Keratinocyte (primary cell): ENCODE measurements at regions not wholly inside any gene's neighbourhood (a gene's known extent, or its start where the extent isn't known, plus 50 kb on each side); places are given as distances from the start of the nearest gene placed in this dataset.

Experiments
- DNase-seq: peaks from one replicate; pipeline ENCODE4 v3.0.0-alpha.2; 2011; ENCODE audit warnings: low read depth, missing footprints, low spot score
- FAIRE-seq: peaks from 2 replicates; lab custom pipeline; 2011; peaks lifted over from hg19 to GRCh38; lab: Jason Lieb, UNC
- H2AFZ ChIP-seq: 2 replicates; pipeline ENCODE4 v1.6.0; 2012; ENCODE audit warnings: low read length, control low read depth, inconsistent platforms; ENCODE audit not compliant: control insufficient read depth
- H3K27ac ChIP-seq: 2 replicates; pipeline ENCODE4 v1.5.1; 2011; ENCODE audit warnings: low read length; ENCODE audit not compliant: control insufficient read depth, insufficient read depth
- H3K27me3 ChIP-seq: 3 replicates; pipeline ENCODE4 v1.6.0; 2011; ENCODE audit warnings: low read length; ENCODE audit not compliant: control insufficient read depth, insufficient read depth; ENCODE audit errors: extremely low read depth
- H3K36me3 ChIP-seq, 2 experiments: 2 replicates in 1 of 2; 3 replicates in 1 of 2; pipeline ENCODE4 v1.5.1; 2011; ENCODE audit warnings: low read length in 2 of 2, mild to moderate bottlenecking in 1 of 2; ENCODE audit not compliant: control insufficient read depth in 2 of 2, insufficient read depth in 2 of 2; ENCODE audit errors: extremely low read depth in 1 of 2
- H3K4me1 ChIP-seq: 3 replicates; pipeline ENCODE4 v1.5.1; 2011; ENCODE audit warnings: low read length; ENCODE audit not compliant: control insufficient read depth, insufficient read depth; ENCODE audit errors: extremely low read depth
- H3K4me2 ChIP-seq: 3 replicates; pipeline ENCODE4 v1.6.0; 2011; ENCODE audit warnings: low read depth, low read length; ENCODE audit not compliant: control insufficient read depth, insufficient read depth; ENCODE audit errors: extremely low read depth
- H3K4me3 ChIP-seq, 3 experiments: fragments of 200-600 bp in 1 of 3; sonication (generic) in 1 of 3; 2 replicates in 2 of 3; 3 replicates in 1 of 3; pipeline ENCODE4 v1.5.1; 2011 to 2016; ENCODE audit warnings: low read length in 3 of 3, mild to moderate bottlenecking in 3 of 3, control low read depth in 2 of 3, inconsistent platforms in 1 of 3, low read depth in 1 of 3, mixed read lengths in 1 of 3, mixed run types in 1 of 3, moderate library complexity in 1 of 3; ENCODE audit not compliant: control insufficient read depth in 2 of 3, insufficient read depth in 2 of 3; ENCODE audit errors: extremely low read depth in 1 of 3
- H3K79me2 ChIP-seq: 2 replicates; pipeline ENCODE4 v1.6.0; 2012; ENCODE audit warnings: low read length; ENCODE audit not compliant: control insufficient read depth, insufficient read depth
- H3K9ac ChIP-seq: 3 replicates; pipeline ENCODE4 v1.6.0; 2011; ENCODE audit warnings: low read length; ENCODE audit not compliant: control insufficient read depth, insufficient read depth; ENCODE audit errors: extremely low read depth
- H3K9me1 ChIP-seq: 3 replicates; pipeline ENCODE4 v1.6.0; 2011; ENCODE audit warnings: low read length; ENCODE audit not compliant: control insufficient read depth, insufficient read depth; ENCODE audit errors: extremely low read depth
- H3K9me3 ChIP-seq: 2 replicates; pipeline ENCODE4 v1.5.1; 2012; ENCODE audit warnings: low read depth, low read length; ENCODE audit not compliant: control insufficient read depth
- H4K20me1 ChIP-seq: 3 replicates; pipeline ENCODE4 v1.6.0; 2011; ENCODE audit warnings: low read length; ENCODE audit not compliant: control insufficient read depth, insufficient read depth; ENCODE audit errors: extremely low read depth
- CTCF ChIP-seq, 3 experiments: IDR thresholded peaks in 1 of 3; conservative IDR thresholded peaks in 1 of 3; optimal IDR thresholded peaks in 1 of 3; 2 replicates in 2 of 3; 3 replicates in 1 of 3; pipeline versions ENCODE3 to v1.5.1; 2011; ENCODE audit warnings: low read length in 3 of 3, mild to moderate bottlenecking in 3 of 3, moderate library complexity in 2 of 3, control low read depth in 1 of 3, inconsistent platforms in 1 of 3; ENCODE audit not compliant: insufficient read depth in 2 of 3; ENCODE audit errors: extremely low read depth in 1 of 3
- EZH2 ChIP-seq: IDR thresholded peaks from one replicate; pipeline ENCODE4 v1.6.1; 2012; ENCODE audit warnings: inconsistent platforms, mild to moderate bottlenecking, low read length, moderate library complexity
- dilution Hi-C: fragments of 300-500 bp; cut with MboI; formaldehyde crosslinking; loops from one replicate; pipeline ENCODE4 v1.7.0; 2020; ENCODE audit warnings: low sequenced_read_pairs; ENCODE audit not compliant: extremely low pct_ligation_motif_present

- no peak overlapping the region for H3K4me3 ChIP-seq
- H3K36me3 ChIP-seq: no peaks in the 10 kb centered on the region
- H3K27ac ChIP-seq: no peak overlapping the region
- DNase-seq: no peak
- FAIRE-seq: no peak
- no peak overlapping the region for H2AFZ ChIP-seq
- no peaks in the 10 kb centered on the region for H3K79me2 ChIP-seq
- dilution Hi-C loops: no loop called here
- H3K4me2 ChIP-seq: no peak overlapping the region
- no peaks in the 10 kb centered on the region for H3K9me3 ChIP-seq
- no peaks in the 10 kb centered on the region for H3K9me1 ChIP-seq
- no peaks in the 10 kb centered on the region for H3K27me3 ChIP-seq
- H3K9ac ChIP-seq: no peak overlapping the region
- H4K20me1 ChIP-seq: no peaks in the 10 kb centered on the region
- TF ChIP-seq EZH2 (no peak), CTCF (optimal IDR thresholded peaks at IDR 0.05 in 1 of 3, IDR thresholded peaks at IDR 0.05 in 1 of 3, conservative IDR thresholded peaks at IDR 0.05 in 1 of 3; ENCODE audit: extremely low read depth in 1 of 3, insufficient read depth in 2 of 3, low read length in 3 of 3) (no peak)
- no peaks in the 10 kb centered on the region for H3K4me1 ChIP-seq
Measured at GRCh38 chr1:79448426-79448825, 441.9 kb upstream of the ADGRL4 start.

- H4K20me1 ChIP-seq: no peaks in the 10 kb centered on the region
Measured at GRCh38 chr1:79441238-79441637, 434.7 kb upstream of the ADGRL4 start.

DNA sequence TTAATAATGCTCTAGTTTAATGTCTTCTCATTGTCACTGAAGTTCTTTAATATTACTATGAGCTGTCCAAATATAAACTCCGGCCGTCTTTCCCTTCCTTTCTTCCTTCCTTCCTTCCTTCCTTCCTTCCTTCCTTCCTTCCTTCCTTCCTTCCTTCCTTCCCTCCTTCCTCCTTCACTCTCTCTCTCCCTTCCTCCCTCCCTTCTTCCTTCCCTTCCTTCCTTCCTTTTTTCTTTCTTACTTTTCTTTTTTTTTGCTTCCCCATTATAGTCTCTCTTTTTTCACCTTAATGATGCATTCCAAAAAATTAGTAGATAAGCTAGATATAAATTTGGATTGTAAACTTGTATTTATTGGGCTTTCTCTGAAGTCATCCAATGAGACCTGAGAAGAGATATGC is 431.0 kb upstream of the ADGRL4 start:
- dilution Hi-C loops: no loop called here
- Histone ChIP-seq H3K4me3 (no peak overlapping the region), H3K4me1 (no peaks in the 10 kb centered on the region), H3K36me3 (no peaks in the 10 kb centered on the region), H3K27ac (no peak overlapping the region), H3K9me3 (no peaks in the 10 kb centered on the region), H3K9ac (no peak overlapping the region), H4K20me1 (no peaks in the 10 kb centered on the region), H2AFZ (no peak overlapping the region), H3K4me2 (no peak overlapping the region), H3K79me2 (no peaks in the 10 kb centered on the region), H3K9me1 (no peaks in the 10 kb centered on the region), H3K27me3 (no peaks in the 10 kb centered on the region)
- TF ChIP-seq EZH2 (no peak), CTCF (optimal IDR thresholded peaks at IDR 0.05 in 1 of 3, IDR thresholded peaks at IDR 0.05 in 1 of 3, conservative IDR thresholded peaks at IDR 0.05 in 1 of 3; ENCODE audit: extremely low read depth in 1 of 3, insufficient read depth in 2 of 3, low read length in 3 of 3) (no peak)
- no peak for FAIRE-seq
- DNase-seq: no peak

More at GRCh38 chr1:79441238-79441637, 434.7 kb upstream of the ADGRL4 start:
- Histone ChIP-seq H3K27me3 (no peaks in the 10 kb centered on the region), H3K4me2 (no peak overlapping the region), H3K9me1 (no peaks in the 10 kb centered on the region), H3K36me3 (no peaks in the 10 kb centered on the region), H3K9ac (no peak overlapping the region), H3K27ac (no peak overlapping the region), H3K4me1 (no peaks in the 10 kb centered on the region), H3K9me3 (no peaks in the 10 kb centered on the region), H2AFZ (no peak overlapping the region), H3K79me2 (no peaks in the 10 kb centered on the region), H3K4me3 (no peak overlapping the region)
- dilution Hi-C loops: no loop called here
- FAIRE-seq: no peak
- no peak for TF ChIP-seq EZH2
- DNase-seq: no peak
